Fibroblast of lung (primary cell): ENCODE measurements at regions not wholly inside any gene's neighbourhood (a gene's known extent, or its start where the extent isn't known, plus 50 kb on each side); places are given as distances from the start of the nearest gene placed in this dataset.

Experiments
- DNase-seq, 2 donors: peaks; one replicate each; pipeline versions ENCODE4 v3.0.0 to v3.0.0-alpha.2; 2010; ENCODE audit warnings: low read depth in 2 of 2
- H2AFZ ChIP-seq: 2 replicates; pipeline ENCODE4 v1.5.1; 2012; ENCODE audit warnings: low read length, control low read depth, inconsistent platforms
- H3K27ac ChIP-seq: 2 replicates; pipeline ENCODE4 v1.5.1; 2011; ENCODE audit warnings: low read length, control low read depth; ENCODE audit not compliant: insufficient read depth
- H3K27me3 ChIP-seq: 2 replicates; pipeline ENCODE4 v1.5.1; 2011; ENCODE audit warnings: mild to moderate bottlenecking, low read length; ENCODE audit not compliant: control insufficient read depth, insufficient read depth
- H3K36me3 ChIP-seq: 2 replicates; pipeline ENCODE4 v1.5.1; 2011; ENCODE audit warnings: low read length; ENCODE audit not compliant: control insufficient read depth, insufficient read depth
- H3K4me1 ChIP-seq: 2 replicates; pipeline ENCODE4 v1.5.1; 2011; ENCODE audit warnings: low read length; ENCODE audit not compliant: control insufficient read depth, insufficient read depth; ENCODE audit errors: extremely low read depth
- H3K4me2 ChIP-seq: 2 replicates; pipeline ENCODE4 v1.5.1; 2011; ENCODE audit warnings: low read length, control low read depth; ENCODE audit not compliant: insufficient read depth; ENCODE audit errors: extremely low read depth
- H3K4me3 ChIP-seq, 4 experiments: fragments of 200-600 bp in 1 of 4; sonication (generic) in 1 of 4; replicated peaks in 1 of 4; 2 replicates each; pipeline ENCODE4 v1.5.1; 2011 to 2016; ENCODE audit warnings: low read length in 4 of 4, low read depth in 3 of 4, mild to moderate bottlenecking in 3 of 4, control low read depth in 2 of 4, inconsistent platforms in 1 of 4, mixed read lengths in 1 of 4; ENCODE audit not compliant: insufficient read depth in 1 of 4; ENCODE audit errors: control extremely low read depth in 1 of 4
- H3K79me2 ChIP-seq: 2 replicates; pipeline ENCODE4 v1.5.1; 2012; ENCODE audit warnings: mild to moderate bottlenecking, low read length, inconsistent platforms; ENCODE audit not compliant: control insufficient read depth, insufficient read depth
- H3K9ac ChIP-seq: 2 replicates; pipeline ENCODE4 v1.5.1; 2011; ENCODE audit warnings: mild to moderate bottlenecking, low read length, control low read depth; ENCODE audit not compliant: insufficient read depth
- H3K9me3 ChIP-seq: 2 replicates; pipeline ENCODE4 v1.5.1; 2012; ENCODE audit warnings: low read depth, low read length; ENCODE audit not compliant: control insufficient read depth, insufficient read depth
- H4K20me1 ChIP-seq: 2 replicates; pipeline ENCODE4 v1.5.1; 2011; ENCODE audit warnings: low read length; ENCODE audit not compliant: control insufficient read depth, insufficient read depth; ENCODE audit errors: extremely low read depth
- CTCF ChIP-seq, 2 donors: IDR thresholded peaks in 1 of 2; conservative IDR thresholded peaks in 1 of 2; 1 replicate in 1 of 2; 2 replicates in 1 of 2; pipeline ENCODE4 v1.5.1; 2011 to 2012; ENCODE audit warnings: low read length in 2 of 2, control low read depth in 1 of 2, inconsistent platforms in 1 of 2, low read depth in 1 of 2, mild to moderate bottlenecking in 1 of 2
- EZH2 ChIP-seq: IDR thresholded peaks from 2 replicates; pipeline ENCODE4 v1.5.1; 2012; ENCODE audit warnings: low read length, control low read depth, mild to moderate bottlenecking; ENCODE audit errors: missing control alignments

- TF ChIP-seq EZH2 (no peak), CTCF (conservative IDR thresholded peaks at IDR 0.05 in 1 of 2, IDR thresholded peaks at IDR 0.05 in 1 of 2; ENCODE audit: low read depth in 1 of 2, low read length in 2 of 2) (no peak)
- H3K27me3 ChIP-seq, result no peaks in the 10 kb centered on the region
- H3K9ac ChIP-seq, result no peak overlapping the region
- H4K20me1 ChIP-seq, result no peaks in the 10 kb centered on the region
- H3K4me3 ChIP-seq, result peak overlapping the region in 3 of 4 experiments; percentile 44 to 60 (median 55)
- H2AFZ ChIP-seq, result peak overlapping the region; percentile 40
- no peak for DNase-seq
- peak overlapping the region; percentile 98 for H3K4me2 ChIP-seq
- no peak overlapping the region for H3K27ac ChIP-seq
- H3K36me3 ChIP-seq, result no peaks in the 10 kb centered on the region
- peaks cover 20% of the 10 kb centered on the region for H3K4me1 ChIP-seq
- H3K79me2 ChIP-seq, result no peaks in the 10 kb centered on the region
- H3K9me3 ChIP-seq, result no peaks in the 10 kb centered on the region
Observed at GRCh38 chr6:22146678-22146930, 150.2 kb downstream of the PRL start.

DNA sequence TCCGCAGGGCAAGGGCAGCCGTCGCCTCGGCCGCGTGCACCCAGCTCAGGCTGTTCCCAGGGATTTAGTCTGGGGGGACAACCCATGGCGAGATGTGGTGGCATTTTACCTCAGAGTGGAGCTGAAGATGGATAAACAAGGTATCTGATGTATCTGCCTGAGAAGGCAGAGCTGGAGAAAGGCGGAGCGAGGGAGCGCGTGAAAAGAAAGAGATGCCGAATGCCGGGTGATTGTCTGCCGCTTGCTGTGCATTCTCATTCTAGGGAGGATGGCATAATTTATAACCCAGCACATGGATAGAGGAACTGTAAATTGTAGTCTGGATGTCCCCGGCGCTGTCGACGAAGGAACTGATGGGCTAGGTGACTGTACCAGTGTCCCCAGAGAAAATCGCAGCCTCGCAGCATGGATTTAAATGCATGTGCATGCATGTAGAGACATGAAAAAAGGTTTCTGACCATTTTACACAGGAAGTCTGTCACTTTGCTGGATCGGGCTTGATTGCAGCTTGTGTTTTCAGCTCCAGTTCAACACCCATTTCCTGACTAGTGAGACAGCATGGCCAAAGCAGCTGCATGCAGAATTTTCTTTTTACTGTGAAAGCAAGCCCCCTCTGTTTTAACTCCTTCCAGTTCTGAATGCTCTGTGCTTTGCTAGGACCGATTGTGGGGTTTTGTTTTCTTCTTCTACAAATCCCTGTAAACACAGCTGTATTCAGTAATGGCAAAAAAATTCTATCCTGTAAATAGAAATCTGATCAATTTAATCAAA lies 149.7 kb downstream of the PRL start:
- Histone ChIP-seq H3K4me2 (peak overlapping the region; percentile 98), H3K79me2 (no peaks in the 10 kb centered on the region), H2AFZ (peak overlapping the region; percentile 40), H3K27me3 (no peaks in the 10 kb centered on the region), H3K9me3 (no peaks in the 10 kb centered on the region), H3K4me1 (peaks cover 20% of the 10 kb centered on the region), H3K36me3 (no peaks in the 10 kb centered on the region), H3K4me3 (peak overlapping the region in 3 of 4 experiments; percentile 44 to 60 (median 55)), H3K9ac (no peak overlapping the region), H3K27ac (peak overlapping the region; percentile 26), H4K20me1 (no peaks in the 10 kb centered on the region)
- TF ChIP-seq EZH2 (no peak), CTCF (conservative IDR thresholded peaks at IDR 0.05 in 1 of 2, IDR thresholded peaks at IDR 0.05 in 1 of 2; ENCODE audit: low read depth in 1 of 2, low read length in 2 of 2) (no peak)
- DNase-seq, result peak; percentile 19 to 74

- DNase-seq, result peak; percentile 84 to 93
- Histone ChIP-seq H3K36me3 (no peaks in the 10 kb centered on the region), H3K79me2 (no peaks in the 10 kb centered on the region), H3K4me3 (peak overlapping the region; percentile 0 to 60 (median 36)), H3K9ac (no peak overlapping the region), H3K4me1 (peaks cover 20% of the 10 kb centered on the region), H3K4me2 (peak overlapping the region; percentile 98), H2AFZ (no peak overlapping the region), H3K27me3 (no peaks in the 10 kb centered on the region), H3K27ac (peak overlapping the region; percentile 47), H3K9me3 (no peaks in the 10 kb centered on the region), H4K20me1 (no peaks in the 10 kb centered on the region)
- TF ChIP-seq CTCF (conservative IDR thresholded peaks at IDR 0.05 in 1 of 2, IDR thresholded peaks at IDR 0.05 in 1 of 2; ENCODE audit: low read depth in 1 of 2, low read length in 2 of 2) (no peak), EZH2 (no peak)
Observed at GRCh38 chr6:22147921-22148776, 148.7 kb downstream of the PRL start.
